ENCODE measurements at regions not wholly inside any gene's neighbourhood (a gene's known extent, or its start where the extent isn't known, plus 50 kb on each side); places are given as distances from the start of the nearest gene placed in this dataset.

- TF ChIP-seq CTCF (conservative IDR thresholded peaks at IDR 0.05; ENCODE audit: low read depth, low read length) (no peak), EZH2 (IDR thresholded peaks at IDR 0.05; ENCODE audit: borderline replicate concordance, low read depth, low read length, poor library complexity, severe bottlenecking) (no peak)
These were observed 55.3 kb upstream of the KCNIP4 start for GRCh38 chr4:22003878-22004277.
